KMS-11 (cell line): ENCODE measurements at regions not wholly inside any gene's neighbourhood (a gene's known extent, or its start where the extent isn't known, plus 50 kb on each side); places are given as distances from the start of the nearest gene placed in this dataset.

ENCODE experiments used
- H2AFZ ChIP-seq: fragments of 200-600 bp; sonication (generic); 2 replicates; pipeline ENCODE4 v1.6.1; 2016; ENCODE audit warnings: antibody characterized with exemption, mixed run types, low read depth
- H3K27ac ChIP-seq: fragments of 200-600 bp; sonication (generic); 2 replicates; pipeline ENCODE4 v1.6.1; 2016; ENCODE audit warnings: mild to moderate bottlenecking, mixed run types
- H3K27me3 ChIP-seq: fragments of 200-600 bp; sonication (generic); 2 replicates; pipeline ENCODE4 v1.6.1; 2017; ENCODE audit warnings: mild to moderate bottlenecking, low read depth, mixed run types, moderate library complexity; ENCODE audit not compliant: insufficient read depth
- H3K36me3 ChIP-seq: fragments of 200-600 bp; sonication (generic); 2 replicates; pipeline ENCODE4 v1.6.1; 2017; ENCODE audit warnings: mild to moderate bottlenecking, mixed run types; ENCODE audit not compliant: insufficient read depth
- H3K4me1 ChIP-seq: fragments of 200-600 bp; sonication (generic); 2 replicates; pipeline ENCODE4 v1.6.1; 2016; ENCODE audit warnings: mild to moderate bottlenecking, low read depth, mixed run types; ENCODE audit not compliant: poor library complexity, severe bottlenecking
- H3K4me2 ChIP-seq: fragments of 200-600 bp; sonication (generic); 2 replicates; pipeline ENCODE4 v1.7.0; 2016; ENCODE audit warnings: mild to moderate bottlenecking, mixed run types
- H3K4me3 ChIP-seq: fragments of 200-600 bp; sonication (generic); IDR thresholded peaks from 2 replicates; pipeline ENCODE4 v1.6.1; 2017; ENCODE audit warnings: low read depth, low read length, mixed read lengths; ENCODE audit not compliant: insufficient read depth
- H3K79me2 ChIP-seq: fragments of 200-600 bp; sonication (generic); 2 replicates; pipeline ENCODE4 v1.6.1; 2016; ENCODE audit warnings: low read depth, mixed run types; ENCODE audit not compliant: insufficient read depth
- H3K9ac ChIP-seq: fragments of 200-600 bp; sonication (generic); 2 replicates; pipeline ENCODE4 v1.6.1; 2016; ENCODE audit warnings: mild to moderate bottlenecking, mixed run types
- H4K20me1 ChIP-seq: fragments of 200-600 bp; sonication (generic); 2 replicates; pipeline ENCODE4 v1.6.1; 2016; ENCODE audit warnings: mild to moderate bottlenecking, mixed run types; ENCODE audit not compliant: insufficient read depth
- CTCF ChIP-seq: fragments of 200-600 bp; sonication (generic); conservative IDR thresholded peaks from 2 replicates; pipeline ENCODE4 v1.6.1; 2017; ENCODE audit warnings: low read depth, mild to moderate bottlenecking, antibody characterized with exemption, low read length, moderate library complexity, mixed read lengths

GRCh38 chr12:124370384-124370783, 75.5 kb downstream of the RFLNA start:
- no peaks in the 10 kb centered on the region for H3K79me2 ChIP-seq
- H3K4me1 ChIP-seq: no peaks in the 10 kb centered on the region
- H4K20me1 ChIP-seq: no peaks in the 10 kb centered on the region
- TF ChIP-seq CTCF: no peak
- H3K9ac ChIP-seq: no peak overlapping the region
- no peaks in the 10 kb centered on the region for H3K27me3 ChIP-seq
- H3K27ac ChIP-seq: no peak overlapping the region
- H3K4me2 ChIP-seq: no peak overlapping the region
- H3K4me3 ChIP-seq: no peak overlapping the region
- H3K36me3 ChIP-seq: no peaks in the 10 kb centered on the region
- H2AFZ ChIP-seq: no peak overlapping the region

GRCh38 chr12:124369827-124370378, 75.0 kb downstream of the RFLNA start:
- no peak overlapping the region for H3K9ac ChIP-seq
- H3K27me3 ChIP-seq: no peaks in the 10 kb centered on the region
- H3K36me3 ChIP-seq: no peaks in the 10 kb centered on the region
- TF ChIP-seq CTCF: no peak
- no peaks in the 10 kb centered on the region for H3K4me1 ChIP-seq
- no peak overlapping the region for H2AFZ ChIP-seq
- H3K4me3 ChIP-seq: no peak overlapping the region
- no peaks in the 10 kb centered on the region for H3K79me2 ChIP-seq
- no peak overlapping the region for H3K27ac ChIP-seq
- no peaks in the 10 kb centered on the region for H4K20me1 ChIP-seq
- no peak overlapping the region for H3K4me2 ChIP-seq

- TF ChIP-seq CTCF: no peak
- no peak overlapping the region for H3K4me3 ChIP-seq
- no peaks in the 10 kb centered on the region for H3K36me3 ChIP-seq
- no peaks in the 10 kb centered on the region for H3K4me1 ChIP-seq
- no peaks in the 10 kb centered on the region for H3K27me3 ChIP-seq
- H2AFZ ChIP-seq: no peak overlapping the region
- H3K27ac ChIP-seq: no peak overlapping the region
- no peak overlapping the region for H3K4me2 ChIP-seq
- H4K20me1 ChIP-seq: no peaks in the 10 kb centered on the region
- H3K9ac ChIP-seq: no peak overlapping the region
- no peaks in the 10 kb centered on the region for H3K79me2 ChIP-seq
These were observed 74.3 kb downstream of the RFLNA start for GRCh38 chr12:124369055-124369826.

- no peak overlapping the region for H3K9ac ChIP-seq
- H3K27me3 ChIP-seq: no peaks in the 10 kb centered on the region
- no peaks in the 10 kb centered on the region for H3K79me2 ChIP-seq
- H3K4me1 ChIP-seq: no peaks in the 10 kb centered on the region
- H3K36me3 ChIP-seq: no peaks in the 10 kb centered on the region
- no peak overlapping the region for H3K27ac ChIP-seq
- no peak overlapping the region for H3K4me2 ChIP-seq
- no peak overlapping the region for H2AFZ ChIP-seq
- no peak overlapping the region for H3K4me3 ChIP-seq
- no peaks in the 10 kb centered on the region for H4K20me1 ChIP-seq
- no peak for TF ChIP-seq CTCF
These were observed 73.6 kb downstream of the RFLNA start for GRCh38 chr12:124368421-124369032.
